ENCODE measurements at regions not wholly inside any gene's neighbourhood (a gene's known extent, or its start where the extent isn't known, plus 50 kb on each side); places are given as distances from the start of the nearest gene placed in this dataset.

- no peak overlapping the region for H3K27ac Mint-ChIP-seq
- H3K4me1 Mint-ChIP-seq, result no peaks in the 10 kb centered on the region
Observed at GRCh38 chr6:146905181-146905704, 299.0 kb upstream of the STXBP5 start.

GRCh38 chr6:146908786-146909185, 295.4 kb upstream of the STXBP5 start:
- H3K4me1 Mint-ChIP-seq, result peaks cover 0 to under 1% of the 10 kb centered on the region in 2 donors

More at GRCh38 chr6:146905181-146905704, 299.0 kb upstream of the STXBP5 start:
- Mint-ChIP-seq H3K27me3 (no peaks in the 10 kb centered on the region), H3K36me3 (no peaks in the 10 kb centered on the region), H3K9me3 (no peaks in the 10 kb centered on the region), H3K4me3 (no peak overlapping the region)
- ATAC-seq (replicated peaks), result no peak
- DNase-seq, result no peak

GRCh38 chr6:146909376-146909775, 294.8 kb upstream of the STXBP5 start:
- Mint-ChIP-seq H3K36me3 (no peaks in the 10 kb centered on the region), H3K27me3 (peaks cover 14% of the 10 kb centered on the region in 2 donors), H3K27ac (no peak overlapping the region), H3K9me3 (no peaks in the 10 kb centered on the region), H3K4me1 (peaks cover 3 to 6% of the 10 kb centered on the region in 2 donors), H3K4me3 (no peak overlapping the region)
- DNase-seq (no peak), ATAC-seq (replicated peaks) (no peak)

More at GRCh38 chr6:146908786-146909185, 295.4 kb upstream of the STXBP5 start:
- Mint-ChIP-seq H3K4me3 (no peak overlapping the region), H3K9me3 (no peaks in the 10 kb centered on the region), H3K27me3 (peaks cover 8 to 9% of the 10 kb centered on the region in 2 donors), H3K27ac (no peak overlapping the region), H3K36me3 (no peaks in the 10 kb centered on the region)
- DNase-seq (no peak), ATAC-seq (replicated peaks) (no peak)

- Mint-ChIP-seq H3K27ac (no peak overlapping the region), H3K36me3 (no peaks in the 10 kb centered on the region), H3K4me3 (no peak overlapping the region), H3K4me1 (peaks cover 5 to 9% of the 10 kb centered on the region in 2 donors), H3K9me3 (no peaks in the 10 kb centered on the region), H3K27me3 (peaks cover 14 to 15% of the 10 kb centered on the region in 2 donors)
- no peak for ATAC-seq (replicated peaks)
- no peak for DNase-seq
Observed at GRCh38 chr6:146909886-146910285, 294.3 kb upstream of the STXBP5 start.

- peaks cover 5 to 9% of the 10 kb centered on the region in 2 donors for H3K4me1 Mint-ChIP-seq
- peaks cover 14 to 15% of the 10 kb centered on the region in 2 donors for H3K27me3 Mint-ChIP-seq
- no peaks in the 10 kb centered on the region for H3K9me3 Mint-ChIP-seq
- no peak overlapping the region for H3K27ac Mint-ChIP-seq
- ATAC-seq (replicated peaks), result no peak
- H3K36me3 Mint-ChIP-seq, result no peaks in the 10 kb centered on the region
- H3K4me3 Mint-ChIP-seq, result no peak overlapping the region
- DNase-seq, result no peak
Observed at GRCh38 chr6:146910611-146911010, 293.6 kb upstream of the STXBP5 start.

GRCh38 chr6:146911635-146912215, 292.5 kb upstream of the STXBP5 start:
- H3K4me1 Mint-ChIP-seq, result peaks cover 5 to 9% of the 10 kb centered on the region in 2 donors
- ATAC-seq (replicated peaks) (no peak), DNase-seq (no peak)
- no peak overlapping the region for H3K27ac Mint-ChIP-seq
- H3K4me3 Mint-ChIP-seq, result no peak overlapping the region
- no peaks in the 10 kb centered on the region for H3K36me3 Mint-ChIP-seq
- H3K9me3 Mint-ChIP-seq, result no peaks in the 10 kb centered on the region
- peaks cover 14 to 15% of the 10 kb centered on the region in 2 donors for H3K27me3 Mint-ChIP-seq

GRCh38 chr6:146912730-146913685, 291.2 kb upstream of the STXBP5 start:
- ATAC-seq (replicated peaks) (no peak), DNase-seq (no peak)
- H3K4me3 Mint-ChIP-seq, result no peak overlapping the region
- peaks cover 5 to 9% of the 10 kb centered on the region in 2 donors for H3K4me1 Mint-ChIP-seq
- no peaks in the 10 kb centered on the region for H3K9me3 Mint-ChIP-seq
- no peaks in the 10 kb centered on the region for H3K36me3 Mint-ChIP-seq
- peaks cover 14 to 15% of the 10 kb centered on the region in 2 donors for H3K27me3 Mint-ChIP-seq
- H3K27ac Mint-ChIP-seq, result no peak overlapping the region

- Mint-ChIP-seq H3K27ac (no peak overlapping the region), H3K36me3 (no peaks in the 10 kb centered on the region), H3K27me3 (peaks cover 14 to 15% of the 10 kb centered on the region in 2 donors), H3K4me1 (peaks cover 5 to 9% of the 10 kb centered on the region in 2 donors), H3K4me3 (peak overlapping the region in 1 of 2 donors; percentile 8), H3K9me3 (no peaks in the 10 kb centered on the region)
- DNase-seq (no peak), ATAC-seq (replicated peaks) (no peak)
Observed at GRCh38 chr6:146913842-146914488, 290.3 kb upstream of the STXBP5 start.

- H3K36me3 Mint-ChIP-seq, result no peaks in the 10 kb centered on the region
- no peak for ATAC-seq (replicated peaks)
- no peak for DNase-seq
- H3K4me3 Mint-ChIP-seq, result peak overlapping the region in 1 of 2 donors; percentile 8
- H3K4me1 Mint-ChIP-seq, result peaks cover 5 to 9% of the 10 kb centered on the region in 2 donors
- H3K9me3 Mint-ChIP-seq, result no peaks in the 10 kb centered on the region
- H3K27ac Mint-ChIP-seq, result no peak overlapping the region
- peaks cover 14 to 15% of the 10 kb centered on the region in 2 donors for H3K27me3 Mint-ChIP-seq
Observed at GRCh38 chr6:146914489-146915483, 289.4 kb upstream of the STXBP5 start.

- Mint-ChIP-seq H3K27me3 (peaks cover 14 to 15% of the 10 kb centered on the region in 2 donors), H3K36me3 (no peaks in the 10 kb centered on the region), H3K4me1 (peaks cover 5 to 9% of the 10 kb centered on the region in 2 donors), H3K4me3 (no peak overlapping the region), H3K9me3 (no peaks in the 10 kb centered on the region), H3K27ac (no peak overlapping the region)
- ATAC-seq (replicated peaks) (no peak), DNase-seq (no peak)
Observed at GRCh38 chr6:146915671-146916127, 288.5 kb upstream of the STXBP5 start.

- DNase-seq, result no peak
- ATAC-seq (replicated peaks), result no peak
- H3K9me3 Mint-ChIP-seq, result no peaks in the 10 kb centered on the region
- H3K27ac Mint-ChIP-seq, result no peak overlapping the region
- H3K4me3 Mint-ChIP-seq, result no peak overlapping the region
- peaks cover 5 to 9% of the 10 kb centered on the region in 2 donors for H3K4me1 Mint-ChIP-seq
- H3K36me3 Mint-ChIP-seq, result no peaks in the 10 kb centered on the region
- peaks cover 14 to 15% of the 10 kb centered on the region in 2 donors for H3K27me3 Mint-ChIP-seq
Observed at GRCh38 chr6:146916435-146917025, 287.7 kb upstream of the STXBP5 start.

- H3K9me3 Mint-ChIP-seq, result no peaks in the 10 kb centered on the region
- no peak for DNase-seq
- no peaks in the 10 kb centered on the region for H3K36me3 Mint-ChIP-seq
- no peak overlapping the region for H3K4me3 Mint-ChIP-seq
- H3K27me3 Mint-ChIP-seq, result peaks cover 15 to 18% of the 10 kb centered on the region in 2 donors
- H3K27ac Mint-ChIP-seq, result no peak overlapping the region
- ATAC-seq (replicated peaks), result no peak
- peaks cover 5 to 9% of the 10 kb centered on the region in 2 donors for H3K4me1 Mint-ChIP-seq
Observed at GRCh38 chr6:146917182-146917581, 287.0 kb upstream of the STXBP5 start.

GRCh38 chr6:146917979-146918378, 286.2 kb upstream of the STXBP5 start:
- Mint-ChIP-seq H3K27me3 (peaks cover 12 to 17% of the 10 kb centered on the region in 2 donors), H3K4me1 (peaks cover 5 to 9% of the 10 kb centered on the region in 2 donors), H3K4me3 (no peak overlapping the region), H3K9me3 (no peaks in the 10 kb centered on the region), H3K27ac (no peak overlapping the region), H3K36me3 (no peaks in the 10 kb centered on the region)
- DNase-seq (no peak), ATAC-seq (replicated peaks) (no peak)
